H1 (cell line): ENCODE measurements at regions not wholly inside any gene's neighbourhood (a gene's known extent, or its start where the extent isn't known, plus 50 kb on each side); places are given as distances from the start of the nearest gene placed in this dataset.

Experiments used
- CBX8 ChIP-seq: fragments of 300-800, 300-1000 bp; sonication (generic); IDR thresholded peaks from 2 replicates; pipeline ENCODE4 v1.7.1; 2016; ENCODE audit warnings: low read depth, low read length, borderline replicate concordance
- EP300 ChIP-seq, 2 experiments: IDR thresholded peaks; 1 replicate in 1 of 2; 2 replicates in 1 of 2; pipeline ENCODE4 v1.6.1; 2011 to 2012; ENCODE audit warnings: low read depth in 2 of 2, low read length in 2 of 2, mild to moderate bottlenecking in 2 of 2, borderline replicate concordance in 1 of 2, inconsistent platforms in 1 of 2, moderate library complexity in 1 of 2
- JUND ChIP-seq: IDR thresholded peaks from 2 replicates; pipeline ENCODE4 v1.6.1; 2011; ENCODE audit warnings: mild to moderate bottlenecking, improper control_type of control experiment, low read length
- SRF ChIP-seq: IDR thresholded peaks from 2 replicates; pipeline ENCODE4 v1.6.1; 2011; ENCODE audit warnings: mild to moderate bottlenecking, low read depth, low read length, moderate library complexity

DNA sequence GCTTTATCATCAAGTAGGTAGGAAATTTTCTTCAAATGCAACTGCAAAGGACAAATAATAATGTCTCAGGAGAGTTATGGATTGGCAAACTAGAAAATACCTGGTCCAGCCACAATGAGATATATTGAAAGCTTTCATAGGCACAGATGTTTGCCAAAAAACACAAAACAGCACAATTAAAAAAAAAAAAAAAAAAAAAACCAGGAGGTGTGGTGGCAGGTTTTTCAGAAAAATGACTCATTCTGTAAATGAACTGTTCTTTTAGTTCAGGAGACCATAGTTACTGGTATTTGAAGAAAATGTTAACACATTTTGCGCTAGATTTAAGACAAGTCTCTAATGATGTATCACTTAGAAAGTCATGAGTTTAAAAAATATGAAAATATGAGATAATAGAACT is 55.0 kb upstream of the JCAD start (continued):
- TF ChIP-seq CBX8 = no peak
- no peak for TF ChIP-seq EP300 (IDR thresholded peaks at IDR 0.05; ENCODE audit: borderline replicate concordance in 1 of 2, low read depth in 2 of 2, low read length in 2 of 2)
- no peak for TF ChIP-seq SRF
- TF ChIP-seq JUND = no peak
